ENCODE measurements at regions not wholly inside any gene's neighbourhood (a gene's known extent, or its start where the extent isn't known, plus 50 kb on each side); places are given as distances from the start of the nearest gene placed in this dataset.

DNA sequence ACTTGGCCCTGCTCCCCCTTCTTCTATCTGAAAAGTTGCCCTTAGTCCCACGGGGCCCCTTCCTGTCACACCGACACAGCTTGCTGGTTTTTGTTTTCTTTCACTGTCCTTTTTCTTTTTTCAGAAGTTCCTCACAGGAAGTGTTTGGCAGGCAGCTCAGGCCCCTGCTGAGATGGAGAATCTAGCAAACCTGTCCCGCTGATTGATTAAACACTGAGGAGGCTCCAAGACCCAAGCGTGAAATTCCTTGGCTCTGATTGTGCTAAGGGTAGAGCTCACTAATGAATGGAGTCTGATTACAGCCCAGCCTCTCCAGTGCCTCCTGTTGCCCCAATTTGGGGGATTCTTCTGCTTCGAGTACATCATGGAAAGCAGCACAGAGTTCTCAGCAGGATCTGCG, 365.9 kb upstream of the MEX3C start:
- TF ChIP-seq, protein P1, sequence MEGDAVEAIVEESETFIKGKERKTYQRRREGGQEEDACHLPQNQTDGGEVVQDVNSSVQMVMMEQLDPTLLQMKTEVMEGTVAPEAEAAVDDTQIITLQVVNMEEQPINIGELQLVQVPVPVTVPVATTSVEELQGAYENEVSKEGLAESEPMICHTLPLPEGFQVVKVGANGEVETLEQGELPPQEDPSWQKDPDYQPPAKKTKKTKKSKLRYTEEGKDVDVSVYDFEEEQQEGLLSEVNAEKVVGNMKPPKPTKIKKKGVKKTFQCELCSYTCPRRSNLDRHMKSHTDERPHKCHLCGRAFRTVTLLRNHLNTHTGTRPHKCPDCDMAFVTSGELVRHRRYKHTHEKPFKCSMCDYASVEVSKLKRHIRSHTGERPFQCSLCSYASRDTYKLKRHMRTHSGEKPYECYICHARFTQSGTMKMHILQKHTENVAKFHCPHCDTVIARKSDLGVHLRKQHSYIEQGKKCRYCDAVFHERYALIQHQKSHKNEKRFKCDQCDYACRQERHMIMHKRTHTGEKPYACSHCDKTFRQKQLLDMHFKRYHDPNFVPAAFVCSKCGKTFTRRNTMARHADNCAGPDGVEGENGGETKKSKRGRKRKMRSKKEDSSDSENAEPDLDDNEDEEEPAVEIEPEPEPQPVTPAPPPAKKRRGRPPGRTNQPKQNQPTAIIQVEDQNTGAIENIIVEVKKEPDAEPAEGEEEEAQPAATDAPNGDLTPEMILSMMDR (conservative IDR thresholded peaks at IDR 0.05 in 1 of 2, IDR thresholded peaks at IDR 0.05 in 1 of 2; ENCODE audit: low read depth in 1 of 2, low read length in 2 of 2) = no peak
- TF ChIP-seq EZH2 (IDR thresholded peaks at IDR 0.05; ENCODE audit: low read length, missing control alignments) = no peak

All from fibroblast of lung (primary cell).